Mesothelial cell of epicardium (in vitro differentiated cells): ENCODE measurements at regions not wholly inside any gene's neighbourhood (a gene's known extent, or its start where the extent isn't known, plus 50 kb on each side); places are given as distances from the start of the nearest gene placed in this dataset.

Experiments used
- DNase-seq, 2 experiments: peaks; one replicate each; pipeline ENCODE4 v3.0.0; 2021; ENCODE audit warnings: low spot score in 2 of 2; ENCODE audit not compliant: unreplicated experiment in 2 of 2
- H3K27ac Mint-ChIP-seq: 2 replicates; pipeline ENCODE4 v1.8.0; 2021; ENCODE audit warnings: mixed read lengths
- H3K27me3 Mint-ChIP-seq: 2 replicates; pipeline ENCODE4 v1.8.0; 2021; ENCODE audit warnings: low read depth, mixed read lengths
- H3K36me3 Mint-ChIP-seq: 2 replicates; pipeline ENCODE4 v1.8.0; 2021; ENCODE audit warnings: mixed read lengths
- H3K4me1 Mint-ChIP-seq: 2 replicates; pipeline ENCODE4 v1.8.0; 2021; ENCODE audit warnings: mixed read lengths
- H3K4me3 Mint-ChIP-seq: 2 replicates; pipeline ENCODE4 v1.8.0; 2021; ENCODE audit warnings: mild to moderate bottlenecking, moderate library complexity, mixed read lengths
- H3K9me3 Mint-ChIP-seq: 2 replicates; pipeline ENCODE4 v1.8.0; 2021; ENCODE audit warnings: mixed read lengths
- TF ChIP-seq, protein P1 (sequence below): fragments of 200-600 bp; sonication (generic); IDR thresholded peaks from one replicate; pipeline ENCODE4 v1.5.0; 2021; ENCODE audit warnings: antibody characterized with exemption; ENCODE audit not compliant: unreplicated experiment

DNA sequence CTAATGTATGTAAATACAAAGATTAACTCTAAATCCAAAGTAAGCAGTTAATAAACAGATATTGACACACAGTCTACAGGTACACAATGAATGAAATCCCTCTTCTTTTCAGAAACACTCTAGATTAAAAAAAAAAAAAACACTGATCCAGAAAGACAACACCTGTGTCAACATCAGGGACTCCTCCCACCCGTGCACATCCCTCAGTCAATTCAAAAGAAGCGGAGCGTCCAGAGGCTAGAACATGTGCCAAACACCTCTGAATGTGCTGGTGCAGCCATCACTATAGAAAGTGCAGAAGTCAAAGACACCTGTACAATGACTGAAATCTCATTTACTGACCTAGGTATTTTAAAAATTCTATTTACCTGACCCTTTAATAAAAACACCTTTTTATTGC lies 622.6 kb upstream of the ID2 start:
- H3K4me1 Mint-ChIP-seq: no peaks in the 10 kb centered on the region
- peaks cover 30% of the 10 kb centered on the region for H3K9me3 Mint-ChIP-seq
- no peak for DNase-seq
- no peak overlapping the region for H3K4me3 Mint-ChIP-seq
- H3K36me3 Mint-ChIP-seq: peaks cover 3% of the 10 kb centered on the region
- H3K27ac Mint-ChIP-seq: no peak overlapping the region
- no peaks in the 10 kb centered on the region for H3K27me3 Mint-ChIP-seq
- TF ChIP-seq, protein P1, sequence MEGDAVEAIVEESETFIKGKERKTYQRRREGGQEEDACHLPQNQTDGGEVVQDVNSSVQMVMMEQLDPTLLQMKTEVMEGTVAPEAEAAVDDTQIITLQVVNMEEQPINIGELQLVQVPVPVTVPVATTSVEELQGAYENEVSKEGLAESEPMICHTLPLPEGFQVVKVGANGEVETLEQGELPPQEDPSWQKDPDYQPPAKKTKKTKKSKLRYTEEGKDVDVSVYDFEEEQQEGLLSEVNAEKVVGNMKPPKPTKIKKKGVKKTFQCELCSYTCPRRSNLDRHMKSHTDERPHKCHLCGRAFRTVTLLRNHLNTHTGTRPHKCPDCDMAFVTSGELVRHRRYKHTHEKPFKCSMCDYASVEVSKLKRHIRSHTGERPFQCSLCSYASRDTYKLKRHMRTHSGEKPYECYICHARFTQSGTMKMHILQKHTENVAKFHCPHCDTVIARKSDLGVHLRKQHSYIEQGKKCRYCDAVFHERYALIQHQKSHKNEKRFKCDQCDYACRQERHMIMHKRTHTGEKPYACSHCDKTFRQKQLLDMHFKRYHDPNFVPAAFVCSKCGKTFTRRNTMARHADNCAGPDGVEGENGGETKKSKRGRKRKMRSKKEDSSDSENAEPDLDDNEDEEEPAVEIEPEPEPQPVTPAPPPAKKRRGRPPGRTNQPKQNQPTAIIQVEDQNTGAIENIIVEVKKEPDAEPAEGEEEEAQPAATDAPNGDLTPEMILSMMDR: no peak

DNA sequence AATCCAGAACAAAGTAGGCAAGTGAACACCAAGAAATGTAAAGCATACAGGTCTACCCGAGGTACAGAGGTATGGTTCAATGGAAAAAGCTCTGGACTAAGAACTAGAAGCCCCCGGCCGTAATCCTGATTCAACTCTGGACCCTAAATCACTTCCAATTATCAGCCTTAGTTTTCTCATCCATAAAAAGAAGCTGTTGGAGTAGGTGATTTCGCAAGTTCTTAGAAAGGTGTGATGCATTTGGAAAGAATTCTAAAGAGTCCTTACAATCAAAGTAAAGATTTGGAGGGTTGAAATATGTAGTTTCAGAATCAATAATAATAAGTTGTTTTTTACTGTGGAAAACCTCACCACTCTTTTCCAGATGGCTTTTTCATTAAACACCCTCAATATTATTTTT lies 622.1 kb upstream of the ID2 start:
- Mint-ChIP-seq H3K4me3 (no peak overlapping the region), H3K27me3 (no peaks in the 10 kb centered on the region), H3K4me1 (no peaks in the 10 kb centered on the region), H3K9me3 (peaks cover 33% of the 10 kb centered on the region), H3K27ac (no peak overlapping the region), H3K36me3 (peaks cover 3% of the 10 kb centered on the region)
- TF ChIP-seq, protein P1: no peak
- DNase-seq: no peak

DNA sequence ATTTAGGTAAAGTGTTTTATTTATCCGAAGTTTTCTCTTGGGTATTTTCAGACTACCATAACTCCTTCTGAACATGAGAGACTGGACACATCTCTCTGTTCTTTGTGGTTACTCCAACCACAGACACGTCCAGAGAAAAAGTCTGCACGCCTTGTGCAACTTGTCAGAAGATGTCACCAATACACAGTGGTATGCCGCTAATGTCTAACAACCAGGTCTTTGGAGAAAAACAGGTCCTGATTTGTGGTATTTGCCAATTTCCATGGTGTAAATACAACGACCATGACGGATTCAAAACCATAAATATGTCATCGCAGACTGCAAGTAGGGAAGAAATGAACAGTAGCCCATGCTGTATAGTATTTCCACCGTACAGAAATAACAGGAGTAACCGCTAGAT lies 620.6 kb upstream of the ID2 start:
- no peak overlapping the region for H3K27ac Mint-ChIP-seq
- peaks cover 3% of the 10 kb centered on the region for H3K36me3 Mint-ChIP-seq
- peaks cover 29% of the 10 kb centered on the region for H3K9me3 Mint-ChIP-seq
- H3K4me1 Mint-ChIP-seq: no peaks in the 10 kb centered on the region
- TF ChIP-seq, protein P1: no peak
- no peak overlapping the region for H3K4me3 Mint-ChIP-seq
- H3K27me3 Mint-ChIP-seq: no peaks in the 10 kb centered on the region
- no peak for DNase-seq

DNA sequence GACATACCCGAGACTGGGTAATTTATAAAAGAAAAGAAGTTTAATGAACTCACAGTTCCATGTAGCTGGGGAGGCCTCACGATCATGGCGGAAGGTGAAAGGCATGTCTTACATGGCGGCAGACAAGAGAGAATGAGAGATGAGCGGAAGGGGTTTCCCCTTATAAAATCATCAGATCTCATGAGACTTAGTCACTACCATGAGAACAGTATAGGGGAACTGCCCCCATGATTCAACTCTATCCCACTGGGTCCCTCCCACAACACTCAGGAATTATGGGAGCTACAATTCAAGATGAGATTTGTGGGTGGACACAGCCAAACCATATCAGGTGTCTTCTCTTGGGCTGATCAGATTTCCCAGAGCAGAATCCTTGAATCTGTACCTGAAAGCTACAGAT lies 617.3 kb upstream of the ID2 start:
- Mint-ChIP-seq H3K4me1 (no peaks in the 10 kb centered on the region), H3K27ac (no peak overlapping the region), H3K27me3 (no peaks in the 10 kb centered on the region), H3K9me3 (peaks cover 10% of the 10 kb centered on the region), H3K36me3 (no peaks in the 10 kb centered on the region), H3K4me3 (no peak overlapping the region)
- no peak for DNase-seq
- TF ChIP-seq, protein P1: no peak

DNA sequence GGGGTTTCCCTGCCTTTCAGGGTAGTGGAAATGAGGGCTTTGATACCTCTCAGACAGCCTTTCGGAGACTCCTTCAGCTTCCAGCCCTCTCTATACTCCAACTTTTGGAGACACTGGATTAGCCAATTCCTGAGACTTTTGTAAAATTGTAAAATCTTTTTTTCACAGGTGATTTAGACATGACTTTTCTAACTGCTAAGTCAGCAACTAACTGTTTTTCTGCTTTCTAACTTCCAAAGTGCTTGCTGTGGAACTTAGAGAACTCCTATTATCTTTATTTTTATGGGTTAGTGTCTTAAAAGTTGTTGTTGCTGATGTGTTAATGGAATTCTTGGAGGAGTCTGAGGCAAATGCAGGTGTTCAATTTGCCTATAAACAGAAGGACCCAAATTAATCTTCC lies 616.7 kb upstream of the ID2 start:
- no peak for DNase-seq
- H3K4me3 Mint-ChIP-seq: no peak overlapping the region
- H3K36me3 Mint-ChIP-seq: no peaks in the 10 kb centered on the region
- no peak overlapping the region for H3K27ac Mint-ChIP-seq
- no peaks in the 10 kb centered on the region for H3K4me1 Mint-ChIP-seq
- H3K27me3 Mint-ChIP-seq: no peaks in the 10 kb centered on the region
- TF ChIP-seq, protein P1: no peak
- peaks cover 10% of the 10 kb centered on the region for H3K9me3 Mint-ChIP-seq

DNA sequence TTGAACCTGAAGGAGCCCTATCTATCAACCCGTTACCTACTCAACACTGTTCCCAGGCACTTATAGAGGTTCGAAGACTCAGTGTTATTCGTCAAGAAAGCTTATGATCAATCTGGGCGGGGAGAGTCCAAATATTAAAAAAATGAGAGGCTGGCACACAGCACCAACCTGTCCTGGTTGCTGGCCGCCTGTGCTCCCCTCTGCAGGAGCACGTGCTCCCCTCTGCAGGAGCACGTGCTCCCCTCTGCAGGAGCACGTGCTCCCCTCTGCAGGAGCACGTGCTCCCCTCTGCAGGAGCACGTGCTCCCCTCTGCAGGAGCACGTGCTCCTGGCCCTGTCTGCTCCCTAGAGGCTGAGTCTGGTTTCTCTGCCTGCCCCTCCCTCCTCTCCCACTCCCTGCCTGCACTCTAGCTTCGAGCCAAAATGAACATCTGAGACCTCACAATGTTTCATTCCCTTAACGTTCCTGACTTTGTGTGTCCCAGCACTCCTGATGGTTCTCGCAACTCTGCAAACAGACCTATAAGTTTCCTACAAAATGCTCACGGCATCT lies 614.0 kb upstream of the ID2 start:
- Mint-ChIP-seq H3K4me1 (no peaks in the 10 kb centered on the region), H3K27ac (no peak overlapping the region), H3K4me3 (no peak overlapping the region), H3K9me3 (peaks cover 10% of the 10 kb centered on the region), H3K36me3 (no peaks in the 10 kb centered on the region), H3K27me3 (no peaks in the 10 kb centered on the region)
- DNase-seq: no peak
- TF ChIP-seq, protein P1: no peak
